Lung microvascular endothelial cell (primary cell): ENCODE measurements at regions not wholly inside any gene's neighbourhood (a gene's known extent, or its start where the extent isn't known, plus 50 kb on each side); places are given as distances from the start of the nearest gene placed in this dataset.
A peak's percentile ranks its signal among the peaks of the same experiment; 100 is the strongest.

Source experiments
- DNase-seq, 2 donors: peaks; one replicate each; pipeline versions ENCODE4 v3.0.0 to v3.0.0-alpha.2; 2010; ENCODE audit warnings: low read depth in 2 of 2

DNA sequence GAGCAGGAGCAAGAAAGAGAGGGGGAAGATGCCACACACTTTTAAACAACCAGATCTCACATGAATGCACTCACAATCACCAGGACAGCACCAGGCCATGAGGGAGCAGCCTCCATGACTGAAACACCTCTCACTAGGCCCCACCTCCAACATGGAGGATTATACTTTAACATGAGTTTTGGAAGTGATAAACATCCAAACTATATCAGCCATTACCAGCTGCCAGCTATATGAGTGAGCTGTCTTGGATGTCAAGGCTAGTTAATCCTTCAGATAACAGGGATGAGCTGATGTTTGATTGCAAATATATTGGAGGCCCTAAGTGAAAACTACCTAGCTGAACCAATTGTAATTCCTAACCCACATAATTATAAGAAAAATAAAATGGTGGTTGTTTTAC, 108.4 kb upstream of the DCBLD2 start:
- DNase-seq = no peak

GRCh38 chr3:99006686-99007085, 105.2 kb upstream of the DCBLD2 start:
- no peak for DNase-seq

DNA sequence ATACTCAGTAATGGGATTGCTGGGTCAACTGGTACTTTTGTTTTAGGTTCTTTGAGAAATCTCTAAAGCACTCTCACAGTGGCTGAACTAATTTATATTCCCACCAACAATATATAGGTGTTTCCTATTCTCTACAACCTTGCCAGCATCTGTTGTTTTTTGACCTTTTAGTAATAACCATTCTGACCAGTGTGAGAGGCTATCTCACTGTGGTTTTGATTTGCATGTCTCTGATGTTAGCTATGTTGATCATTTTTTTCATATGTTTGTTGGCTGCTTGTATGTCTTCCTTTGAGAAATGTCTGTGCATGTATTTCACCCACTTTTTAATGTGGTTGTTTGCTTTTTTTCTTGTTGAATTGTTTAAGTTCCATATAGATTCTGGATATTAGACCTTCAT, 98.2 kb upstream of the DCBLD2 start:
- no peak for DNase-seq

DNA sequence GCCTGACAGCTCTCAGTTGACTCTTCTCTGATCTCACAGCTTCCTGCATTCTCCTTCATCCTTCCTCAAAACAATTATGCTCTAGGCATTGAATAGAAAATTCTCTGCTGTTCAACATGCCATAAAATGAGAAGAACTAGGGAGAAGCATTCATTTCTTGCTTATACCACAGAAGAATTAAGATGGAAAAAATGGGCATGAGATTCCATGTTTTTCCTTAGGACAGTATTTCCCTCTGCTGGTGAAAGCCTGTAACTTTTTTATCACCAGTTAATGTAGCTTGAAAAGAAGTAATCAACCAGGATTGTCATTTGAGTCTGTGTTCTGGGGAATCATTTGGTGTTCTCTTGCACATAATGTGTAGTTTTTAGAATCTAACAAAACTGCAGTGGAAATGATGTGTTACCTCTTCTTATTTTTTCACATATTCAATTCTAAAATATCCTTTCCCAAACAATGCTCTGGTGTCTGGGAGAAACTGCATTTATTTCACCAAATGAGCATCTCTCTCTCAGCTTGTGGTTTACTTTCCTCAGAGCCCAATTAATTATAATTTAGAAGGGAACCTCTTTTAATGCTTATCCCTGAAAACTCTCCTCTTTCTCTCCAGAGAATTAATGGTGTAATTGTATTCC, 92.8 kb upstream of the DCBLD2 start:
- DNase-seq = peak; percentile 73 to 79

GRCh38 chr3:98991393-98991792, 89.9 kb upstream of the DCBLD2 start:
- DNase-seq = peak in 1 of 2 donors; percentile 17

- DNase-seq = no peak
Measured at GRCh38 chr3:98990657-98991056, 89.2 kb upstream of the DCBLD2 start.

DNA sequence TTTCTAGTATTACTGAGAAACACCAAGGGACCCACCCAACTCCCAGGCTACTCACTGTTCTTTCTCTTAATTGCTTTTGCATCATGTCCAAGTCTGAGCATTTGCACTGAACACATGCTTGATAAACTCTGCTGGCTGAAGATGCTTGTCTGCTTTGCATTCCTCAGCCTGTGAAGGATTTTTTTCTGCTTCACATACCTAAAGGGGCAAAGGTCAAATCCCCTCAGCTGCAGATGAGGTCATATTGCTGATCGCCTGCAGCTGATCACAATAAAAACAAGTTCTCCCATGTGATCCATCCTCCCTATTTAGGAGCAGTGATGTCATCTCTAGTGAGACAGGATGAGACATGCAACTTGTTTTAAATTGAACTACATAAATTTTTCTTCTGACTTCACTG, 84.6 kb upstream of the DCBLD2 start:
- DNase-seq = peak; percentile 60 to 94

- peak in 1 of 2 donors; percentile 53 for DNase-seq
Measured at GRCh38 chr3:98985431-98985830, 83.9 kb upstream of the DCBLD2 start.

- DNase-seq = no peak
Measured at GRCh38 chr3:98984024-98984423, 82.5 kb upstream of the DCBLD2 start.

- no peak for DNase-seq
Measured at GRCh38 chr3:98982351-98982750, 80.9 kb upstream of the DCBLD2 start.

DNA sequence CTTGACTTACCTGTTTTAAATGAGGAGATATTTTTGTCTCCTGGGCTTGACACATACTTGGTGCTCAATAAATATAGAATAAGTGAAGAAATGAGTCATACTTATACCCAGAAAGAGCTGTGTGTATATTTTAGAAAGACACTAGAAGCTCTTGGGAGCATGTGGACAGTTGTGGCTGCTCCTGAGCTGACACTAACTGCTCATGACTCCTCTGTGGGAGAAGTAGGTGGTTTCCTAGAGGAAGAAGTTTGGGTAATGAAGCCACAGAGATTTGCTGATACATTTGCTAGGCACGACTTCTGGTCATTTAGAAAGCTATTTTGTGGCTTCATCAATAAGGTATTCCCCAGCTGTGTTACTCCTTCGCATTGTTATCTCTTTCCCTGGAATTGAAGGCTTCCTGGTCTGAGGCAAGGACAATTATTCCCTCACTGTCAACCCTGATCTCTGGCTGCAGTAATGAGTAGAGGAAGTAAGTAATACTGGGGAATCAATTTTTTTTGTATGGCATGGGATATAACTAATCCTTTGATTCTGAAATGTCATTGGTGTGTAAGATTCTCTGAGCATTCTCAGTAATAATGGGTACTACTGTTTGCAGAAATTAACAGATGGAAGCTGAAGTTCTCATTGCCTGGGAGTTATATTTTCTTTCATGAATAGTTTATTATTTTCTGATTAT, 79.6 kb upstream of the DCBLD2 start:
- DNase-seq = peak in 1 of 2 donors; percentile 77

DNA sequence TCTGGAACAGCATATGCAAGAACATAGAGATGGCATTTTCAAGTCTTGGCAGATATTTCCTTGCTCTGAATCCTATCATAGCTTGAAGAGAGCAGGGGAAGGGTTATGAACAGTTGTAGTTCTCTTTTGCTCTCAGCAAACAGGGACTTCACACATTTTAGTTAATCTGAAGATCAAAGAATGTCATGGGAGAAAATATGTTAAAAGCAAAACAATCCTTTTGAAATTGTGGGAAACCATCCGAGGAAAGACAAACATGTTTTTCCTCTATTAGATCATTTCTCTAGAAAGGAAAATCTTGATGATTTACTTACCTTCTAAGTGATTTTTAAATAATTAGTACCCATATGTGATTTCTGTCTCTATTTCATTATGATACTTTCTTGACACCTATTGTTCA, 77.8 kb upstream of the DCBLD2 start:
- DNase-seq = peak in 1 of 2 donors; percentile 25

DNA sequence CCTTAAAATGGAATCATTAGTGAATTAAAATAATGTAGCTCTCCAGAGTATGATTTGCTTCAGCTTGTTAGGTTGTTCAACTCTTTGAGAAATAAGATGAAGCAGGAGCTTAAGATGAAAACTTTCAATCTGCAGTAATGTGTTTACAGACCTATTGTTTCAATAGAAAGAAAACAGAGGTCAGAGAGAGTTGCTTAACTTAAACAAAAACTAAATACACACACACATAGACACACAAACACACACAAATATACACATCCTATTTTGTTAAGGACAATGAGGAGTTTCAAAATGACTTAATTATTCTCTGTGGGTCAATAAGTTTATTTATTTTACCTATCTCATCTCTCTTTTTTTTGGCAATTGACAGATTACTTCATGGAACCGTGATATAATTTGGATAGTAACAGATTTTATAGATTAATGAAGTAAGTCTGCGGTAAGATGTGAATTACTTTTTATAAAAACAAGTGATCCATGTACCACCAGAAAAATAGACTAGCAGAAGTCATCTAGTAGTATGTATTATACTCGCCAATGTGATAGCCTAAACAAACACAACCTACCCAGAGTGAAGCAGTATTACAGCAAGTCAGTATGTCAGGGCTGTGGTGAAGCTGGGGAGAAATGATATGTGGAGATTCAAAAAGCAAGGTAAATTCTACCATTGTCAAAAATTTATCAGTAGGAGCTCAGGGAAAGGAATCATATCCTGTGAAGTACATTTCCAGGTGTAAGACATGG, 76.7 kb upstream of the DCBLD2 start:
- no peak for DNase-seq

- peak; percentile 94 to 97 for DNase-seq
Measured at GRCh38 chr3:98977520-98977919, 76.0 kb upstream of the DCBLD2 start.

DNA sequence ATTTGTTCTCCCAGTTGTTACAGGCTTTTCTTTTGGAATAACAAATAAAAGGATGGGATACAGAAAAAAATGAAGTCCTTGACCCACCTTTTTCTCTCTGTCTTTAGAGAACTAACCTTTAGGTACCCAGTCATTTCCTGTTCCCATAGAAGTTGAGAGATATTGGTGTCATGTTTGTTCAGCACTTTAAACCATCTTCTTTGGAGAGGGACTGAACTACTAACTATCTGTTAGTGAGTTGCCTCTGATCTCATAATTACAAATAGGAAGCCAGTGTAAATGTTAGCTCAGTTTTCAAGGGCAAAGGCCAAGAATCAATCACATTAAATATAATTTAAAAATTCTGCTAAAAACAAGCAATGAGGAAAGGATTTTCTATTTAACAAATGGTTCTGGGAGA, 72.9 kb upstream of the DCBLD2 start:
- DNase-seq = peak in 1 of 2 donors; percentile 19

- no peak for DNase-seq
Measured at GRCh38 chr3:98972720-98973119, 71.2 kb upstream of the DCBLD2 start.

GRCh38 chr3:98972155-98972554, 70.7 kb upstream of the DCBLD2 start:
- DNase-seq = peak; percentile 95

- peak; percentile 72 to 94 for DNase-seq
Measured at GRCh38 chr3:98971169-98971681, 69.7 kb upstream of the DCBLD2 start.

- DNase-seq = no peak
Measured at GRCh38 chr3:98969295-98969694, 67.8 kb upstream of the DCBLD2 start.

DNA sequence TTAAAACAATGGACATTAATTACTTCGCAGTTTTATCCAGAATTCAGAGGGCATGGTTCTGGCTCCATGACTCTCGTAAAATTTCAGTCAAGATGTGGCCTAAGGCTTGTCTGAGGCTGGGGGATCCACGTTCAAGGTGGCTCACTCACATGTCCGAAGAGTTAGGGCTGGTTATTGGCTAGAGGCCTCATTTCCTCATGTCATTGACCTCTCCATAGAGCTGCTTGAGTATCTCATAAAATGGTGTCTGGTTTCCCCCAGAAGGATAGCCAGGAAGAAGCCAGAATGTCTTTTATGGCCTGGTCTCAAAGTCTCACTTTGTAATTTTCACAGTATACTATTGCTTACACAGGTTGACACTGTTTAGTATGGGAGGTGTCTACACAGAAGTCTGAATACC, 67.3 kb upstream of the DCBLD2 start:
- no peak for DNase-seq

DNA sequence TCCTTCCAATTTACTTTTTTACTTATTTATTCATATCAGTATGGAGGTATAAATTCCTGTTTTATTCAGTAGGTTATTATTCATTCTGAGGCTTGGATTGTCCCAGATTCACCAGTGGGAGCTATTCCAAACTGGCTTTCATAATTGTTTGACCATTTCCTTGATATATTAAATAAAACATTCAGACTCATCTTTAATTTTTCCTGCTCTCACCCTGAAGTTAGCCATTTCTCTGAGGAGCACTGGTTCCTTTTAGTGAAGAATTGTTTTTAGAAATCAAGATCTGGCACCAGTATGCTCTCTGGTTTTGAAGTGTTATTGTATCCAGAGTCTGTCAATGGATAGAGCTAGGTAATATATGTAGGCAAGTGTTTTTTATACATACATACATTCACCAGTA, 66.9 kb upstream of the DCBLD2 start:
- peak in 1 of 2 donors; percentile 41 for DNase-seq

DNA sequence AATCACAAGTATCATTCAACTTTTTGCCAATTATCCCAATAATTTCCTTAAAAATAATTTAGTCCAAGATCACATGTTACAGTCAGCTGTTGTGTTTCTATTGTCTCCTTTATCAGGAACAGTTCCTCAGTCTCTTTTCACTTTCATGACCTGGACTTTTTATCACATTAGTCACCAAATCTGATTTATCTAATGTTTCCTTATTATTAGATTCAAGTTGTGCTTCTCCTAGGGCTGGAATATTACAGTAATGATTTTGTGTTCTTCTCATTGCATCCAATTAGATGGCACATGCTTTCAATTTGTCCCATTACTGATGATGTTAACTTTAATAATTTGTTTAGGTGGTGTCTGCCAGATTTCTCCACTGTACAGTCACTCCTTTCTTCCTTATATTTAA, 66.3 kb upstream of the DCBLD2 start:
- peak in 1 of 2 donors; percentile 45 for DNase-seq
